ENCODE measurements at regions not wholly inside any gene's neighbourhood (a gene's known extent, or its start where the extent isn't known, plus 50 kb on each side); places are given as distances from the start of the nearest gene placed in this dataset.

GRCh38 chr9:108536836-108537601 lies 318.8 kb downstream of the ACTL7B start:
- no peak for ATAC-seq
- no peak overlapping the region for H3K4me3 Mint-ChIP-seq
- H3K27ac Mint-ChIP-seq = no peak overlapping the region
- no peaks in the 10 kb centered on the region for H3K4me1 Mint-ChIP-seq
- DNase-seq (ENCODE audit: low spot score in 2 of 2) = no peak
- peaks cover 6% of the 10 kb centered on the region for H3K9me3 Mint-ChIP-seq
- H3K36me3 Mint-ChIP-seq = no peaks in the 10 kb centered on the region

- Mint-ChIP-seq H3K27ac (no peak overlapping the region), H3K4me3 (no peak overlapping the region), H3K36me3 (no peaks in the 10 kb centered on the region), H3K9me3 (peaks cover 6% of the 10 kb centered on the region), H3K4me1 (no peaks in the 10 kb centered on the region)
- ATAC-seq (no peak), DNase-seq (ENCODE audit: low spot score in 2 of 2) (no peak)
These were observed 320.3 kb downstream of the ACTL7B start for GRCh38 chr9:108535526-108535925.

GRCh38 chr9:108534741-108535140 lies 321.0 kb downstream of the ACTL7B start:
- no peak overlapping the region for H3K4me3 Mint-ChIP-seq
- DNase-seq (ENCODE audit: low spot score in 2 of 2) (no peak), ATAC-seq (no peak)
- H3K36me3 Mint-ChIP-seq = no peaks in the 10 kb centered on the region
- H3K27ac Mint-ChIP-seq = no peak overlapping the region
- H3K9me3 Mint-ChIP-seq = peaks cover 6% of the 10 kb centered on the region
- no peaks in the 10 kb centered on the region for H3K4me1 Mint-ChIP-seq

- H3K4me3 Mint-ChIP-seq = no peak overlapping the region
- peaks cover 6% of the 10 kb centered on the region for H3K9me3 Mint-ChIP-seq
- H3K27ac Mint-ChIP-seq = no peak overlapping the region
- H3K4me1 Mint-ChIP-seq = no peaks in the 10 kb centered on the region
- DNase-seq (ENCODE audit: low spot score in 2 of 2) (no peak), ATAC-seq (no peak)
- H3K36me3 Mint-ChIP-seq = no peaks in the 10 kb centered on the region
These were observed 325.6 kb downstream of the ACTL7B start for GRCh38 chr9:108530141-108530540.

- DNase-seq (ENCODE audit: low spot score in 2 of 2) (no peak), ATAC-seq (no peak)
- H3K4me3 Mint-ChIP-seq = no peak overlapping the region
These were observed 327.6 kb downstream of the ACTL7B start for GRCh38 chr9:108528231-108528630.

GRCh38 chr9:108526518-108526917 lies 329.3 kb downstream of the ACTL7B start:
- Mint-ChIP-seq H3K9me3 (peaks cover 3% of the 10 kb centered on the region), H3K4me1 (no peaks in the 10 kb centered on the region), H3K4me3 (no peak overlapping the region), H3K27ac (no peak overlapping the region), H3K36me3 (no peaks in the 10 kb centered on the region)
- DNase-seq (ENCODE audit: low spot score in 2 of 2) = no peak
- ATAC-seq = no peak

More at GRCh38 chr9:108528231-108528630, 327.6 kb downstream of the ACTL7B start:
- Mint-ChIP-seq H3K27ac (no peak overlapping the region), H3K4me1 (no peaks in the 10 kb centered on the region), H3K9me3 (peaks cover 3% of the 10 kb centered on the region), H3K36me3 (no peaks in the 10 kb centered on the region)

- DNase-seq (ENCODE audit: low spot score in 2 of 2) (no peak), ATAC-seq (no peak)
- H3K36me3 Mint-ChIP-seq = no peaks in the 10 kb centered on the region
These were observed 330.6 kb downstream of the ACTL7B start for GRCh38 chr9:108525186-108525585.

GRCh38 chr9:108521063-108521590 lies 334.7 kb downstream of the ACTL7B start:
- no peaks in the 10 kb centered on the region for H3K4me1 Mint-ChIP-seq
- H3K9me3 Mint-ChIP-seq = peaks cover 6% of the 10 kb centered on the region
- no peak overlapping the region for H3K27ac Mint-ChIP-seq
- H3K36me3 Mint-ChIP-seq = no peaks in the 10 kb centered on the region
- no peak for DNase-seq (ENCODE audit: low spot score in 2 of 2)
- H3K4me3 Mint-ChIP-seq = no peak overlapping the region
- no peak for ATAC-seq

More at GRCh38 chr9:108525186-108525585, 330.6 kb downstream of the ACTL7B start:
- Mint-ChIP-seq H3K27ac (no peak overlapping the region), H3K4me1 (no peaks in the 10 kb centered on the region), H3K9me3 (peaks cover 6% of the 10 kb centered on the region), H3K4me3 (no peak overlapping the region)

- Mint-ChIP-seq H3K27ac (no peak overlapping the region), H3K4me1 (no peaks in the 10 kb centered on the region), H3K4me3 (no peak overlapping the region), H3K36me3 (no peaks in the 10 kb centered on the region), H3K9me3 (peaks cover 9% of the 10 kb centered on the region)
- DNase-seq (ENCODE audit: low spot score in 2 of 2) (no peak), ATAC-seq (no peak)
These were observed 336.3 kb downstream of the ACTL7B start for GRCh38 chr9:108519437-108519836.

- DNase-seq (ENCODE audit: low spot score in 2 of 2) (no peak), ATAC-seq (no peak)
- Mint-ChIP-seq H3K9me3 (peaks cover 9% of the 10 kb centered on the region), H3K4me3 (no peak overlapping the region), H3K27ac (no peak overlapping the region), H3K36me3 (no peaks in the 10 kb centered on the region), H3K4me1 (no peaks in the 10 kb centered on the region)
These were observed 338.0 kb downstream of the ACTL7B start for GRCh38 chr9:108517651-108518365.

GRCh38 chr9:108516391-108516790 lies 339.4 kb downstream of the ACTL7B start:
- H3K9me3 Mint-ChIP-seq = peaks cover 9% of the 10 kb centered on the region
- no peaks in the 10 kb centered on the region for H3K36me3 Mint-ChIP-seq
- no peak overlapping the region for H3K4me3 Mint-ChIP-seq
- no peaks in the 10 kb centered on the region for H3K4me1 Mint-ChIP-seq
- no peak overlapping the region for H3K27ac Mint-ChIP-seq
- ATAC-seq = no peak
- DNase-seq (ENCODE audit: low spot score in 2 of 2) = no peak

GRCh38 chr9:108515856-108516255 lies 339.9 kb downstream of the ACTL7B start:
- no peak overlapping the region for H3K27ac Mint-ChIP-seq
- ATAC-seq (no peak), DNase-seq (ENCODE audit: low spot score in 2 of 2) (no peak)
- no peaks in the 10 kb centered on the region for H3K4me1 Mint-ChIP-seq
- H3K4me3 Mint-ChIP-seq = no peak overlapping the region
- H3K36me3 Mint-ChIP-seq = no peaks in the 10 kb centered on the region
- H3K9me3 Mint-ChIP-seq = peaks cover 6% of the 10 kb centered on the region

- Mint-ChIP-seq H3K4me3 (no peak overlapping the region), H3K36me3 (no peaks in the 10 kb centered on the region), H3K27ac (no peak overlapping the region), H3K9me3 (peaks cover 8% of the 10 kb centered on the region), H3K4me1 (no peaks in the 10 kb centered on the region)
- no peak for ATAC-seq
- no peak for DNase-seq (ENCODE audit: low spot score in 2 of 2)
These were observed 343.2 kb downstream of the ACTL7B start for GRCh38 chr9:108512426-108513173.

GRCh38 chr9:108511307-108511706 lies 344.5 kb downstream of the ACTL7B start:
- DNase-seq (ENCODE audit: low spot score in 2 of 2) (no peak), ATAC-seq (no peak)
- no peaks in the 10 kb centered on the region for H3K36me3 Mint-ChIP-seq
- H3K9me3 Mint-ChIP-seq = peaks cover 5% of the 10 kb centered on the region
- H3K4me1 Mint-ChIP-seq = no peaks in the 10 kb centered on the region
- no peak overlapping the region for H3K4me3 Mint-ChIP-seq
- no peak overlapping the region for H3K27ac Mint-ChIP-seq

- DNase-seq (ENCODE audit: low spot score in 2 of 2) = no peak
- no peak overlapping the region for H3K4me3 Mint-ChIP-seq
- no peak overlapping the region for H3K27ac Mint-ChIP-seq
- no peaks in the 10 kb centered on the region for H3K36me3 Mint-ChIP-seq
- H3K4me1 Mint-ChIP-seq = no peaks in the 10 kb centered on the region
- H3K9me3 Mint-ChIP-seq = peaks cover 15% of the 10 kb centered on the region
- no peak for ATAC-seq
These were observed 358.9 kb downstream of the ACTL7B start for GRCh38 chr9:108496846-108497245.

Data from stimulated activated effector memory CD8-positive, alpha-beta T cell treated with anti-CD3 and anti-CD28 coated beads, Interleukin-12 subunit alpha, Interleukin-12 subunit beta, amount 100 ng/mL, for 72 hours (primary cell).